Right renal cortex interstitium (tissue), 3 donors: ENCODE measurements at regions not wholly inside any gene's neighbourhood (a gene's known extent, or its start where the extent isn't known, plus 50 kb on each side); places are given as distances from the start of the nearest gene placed in this dataset.
"Not testable (repeated sequence)": the region's sequence is repeated elsewhere in the genome, so short reads cannot be mapped to it uniquely, and the experiment has no call there.

Experiments used
- DNase-seq, 3 donors: peaks; one replicate each; pipeline ENCODE4 v3.0.0-alpha.2; 2013; ENCODE audit warnings: low read depth in 3 of 3, low spot score in 2 of 3

DNA sequence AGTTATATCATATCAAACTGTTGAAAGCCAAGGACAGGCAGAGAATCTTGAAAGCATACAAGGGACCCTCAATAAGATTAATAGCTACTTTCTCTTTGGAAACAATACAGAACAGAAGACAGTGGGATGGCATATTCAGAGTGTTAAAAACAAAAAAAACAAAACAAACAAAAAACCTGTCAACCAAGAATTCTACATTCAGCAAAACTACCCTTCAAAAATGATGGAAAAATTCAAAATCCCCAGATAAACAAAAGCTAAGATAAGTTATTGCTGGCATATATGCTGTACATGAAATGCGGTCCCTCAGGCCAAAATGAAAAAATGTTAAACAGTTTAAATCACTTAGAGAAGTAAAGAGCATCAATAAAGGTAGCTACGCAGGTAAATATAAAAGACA, 425.1 kb downstream of the ACTL7B start:
- no peak for DNase-seq

DNA sequence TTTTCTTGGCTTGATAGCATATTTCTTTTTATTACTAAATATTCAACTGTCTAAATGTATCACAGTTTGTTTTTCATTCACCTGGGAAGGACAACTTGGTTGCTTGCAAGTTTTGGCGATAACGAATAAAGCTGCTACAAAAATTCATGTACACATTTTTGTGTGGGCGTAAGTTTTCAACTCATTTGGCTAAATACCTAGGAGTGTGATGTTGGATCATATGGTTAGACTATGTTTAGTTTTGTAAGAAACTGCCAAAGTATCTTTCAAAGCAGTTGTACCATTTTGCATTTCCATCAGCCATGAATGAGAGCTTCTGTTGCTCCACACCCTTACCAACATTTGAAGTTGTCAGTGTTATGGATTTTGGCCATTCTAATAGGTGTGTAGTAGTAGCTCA, 428.0 kb downstream of the ACTL7B start:
- no peak for DNase-seq

DNA sequence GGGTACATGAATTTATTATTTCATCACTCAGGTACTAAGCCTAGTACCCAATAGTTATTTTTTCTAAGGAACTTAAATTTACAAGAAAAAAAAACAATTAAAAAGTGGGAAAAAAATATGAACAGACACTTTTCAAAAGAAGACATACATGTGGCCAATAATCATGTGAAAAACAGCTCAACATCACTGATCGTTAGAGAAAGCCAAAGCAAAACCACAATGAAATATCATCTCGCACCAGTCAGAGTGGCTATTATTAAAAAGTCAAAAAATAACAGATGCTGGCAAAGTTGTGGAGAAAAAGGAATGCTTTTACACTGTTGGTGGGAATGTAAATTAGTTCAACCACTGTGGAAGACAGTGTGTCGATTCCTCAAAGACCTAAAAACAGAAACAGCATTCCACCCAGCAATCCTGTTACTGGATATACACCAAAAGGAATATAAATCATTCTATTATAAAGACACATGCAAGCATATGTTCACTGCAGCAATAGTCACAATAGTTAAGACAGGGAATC, 429.3 kb downstream of the ACTL7B start:
- not testable (repeated sequence) for DNase-seq

DNA sequence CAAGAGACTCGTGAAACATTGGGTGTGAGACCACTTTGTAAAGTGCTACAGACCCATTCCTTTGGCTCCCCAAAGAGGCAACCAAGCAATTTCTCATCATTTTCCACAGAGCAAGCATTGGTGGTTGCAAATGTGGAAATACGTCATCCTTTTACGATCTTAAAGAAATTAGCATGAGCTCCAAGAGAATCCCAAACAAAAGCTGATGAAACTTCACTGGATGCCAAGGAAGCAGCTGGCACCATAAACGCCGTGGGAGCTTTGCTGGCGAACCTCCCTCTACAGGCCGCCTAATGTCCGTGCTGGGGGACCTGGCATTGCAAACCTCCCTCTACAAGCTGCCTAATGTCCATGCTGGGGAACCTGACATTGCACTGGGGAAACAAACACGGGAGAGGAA, 432.4 kb downstream of the ACTL7B start:
- DNase-seq, result no peak

DNA sequence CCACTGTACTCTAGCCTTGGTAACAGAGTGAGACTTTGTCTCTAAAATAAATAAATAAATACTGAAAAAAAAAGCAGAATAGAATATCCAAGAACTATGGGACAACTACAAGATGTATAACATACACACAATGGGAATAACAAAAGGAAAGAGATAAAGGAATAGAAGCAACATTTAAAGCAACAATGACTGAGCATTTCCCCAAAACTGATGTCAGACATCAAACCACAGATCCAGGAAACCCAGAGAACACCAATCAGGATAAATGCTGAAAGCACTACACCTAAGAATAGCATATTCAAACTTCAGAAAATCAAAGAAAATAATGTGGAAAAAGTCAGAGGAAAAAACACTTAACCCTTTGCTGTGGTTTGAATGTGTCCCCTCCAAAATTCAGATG, 436.4 kb downstream of the ACTL7B start:
- DNase-seq, result no peak

DNA sequence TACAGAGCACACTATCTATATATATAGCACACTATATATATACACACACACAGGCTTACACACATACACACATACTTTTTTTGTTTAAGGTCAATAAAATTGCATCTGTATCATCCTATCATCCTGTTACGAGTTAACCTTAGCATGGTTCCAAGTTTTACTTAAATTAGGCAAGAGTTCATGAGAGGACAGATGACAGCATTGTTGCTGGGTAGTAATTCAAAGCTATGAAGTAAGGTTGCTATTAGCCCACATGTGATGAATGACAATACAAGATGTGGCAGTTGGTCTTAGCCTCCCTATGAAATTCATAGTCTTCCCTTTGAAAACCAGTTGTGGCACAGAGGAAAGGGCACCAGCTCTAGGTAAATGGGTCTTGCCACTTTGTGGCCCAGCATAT, 438.1 kb downstream of the ACTL7B start:
- DNase-seq, result no peak

DNA sequence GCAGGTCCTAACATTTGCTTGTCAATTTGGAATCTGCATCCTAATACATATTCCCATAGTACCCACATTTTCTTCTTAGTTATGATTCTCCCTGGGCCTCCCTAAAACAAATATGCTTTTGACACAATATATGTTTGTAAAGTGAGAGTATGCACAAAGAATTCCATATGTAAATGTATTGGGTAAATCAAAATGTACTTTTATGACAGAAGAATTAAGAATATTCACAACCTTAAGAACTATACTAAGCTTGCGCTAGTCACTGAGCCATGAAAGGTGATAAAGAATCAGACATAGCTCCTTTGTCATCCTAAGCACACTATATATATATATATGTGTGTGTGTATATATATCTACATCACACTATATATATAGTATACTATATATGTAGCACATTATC, 438.5 kb downstream of the ACTL7B start:
- DNase-seq, result no peak

DNA sequence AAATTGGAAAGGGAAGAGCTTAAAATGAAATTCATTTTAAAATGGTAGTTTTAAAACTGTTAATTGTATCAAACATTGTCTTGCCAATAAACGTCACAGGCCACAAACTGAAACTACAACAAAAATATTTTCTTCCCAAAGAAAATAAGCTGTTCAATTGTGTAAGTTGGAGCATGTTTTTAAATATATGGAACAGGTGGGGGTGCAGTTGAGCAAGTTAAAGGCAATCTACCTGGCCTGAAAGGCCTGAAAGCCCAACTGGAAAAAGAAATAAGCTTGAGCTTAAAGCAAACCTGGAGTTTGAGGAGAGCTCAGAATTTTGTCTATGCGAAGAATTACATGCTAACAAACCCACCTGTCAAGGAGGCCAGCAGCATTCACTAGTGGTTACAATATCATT, 439.5 kb downstream of the ACTL7B start:
- no peak for DNase-seq

DNA sequence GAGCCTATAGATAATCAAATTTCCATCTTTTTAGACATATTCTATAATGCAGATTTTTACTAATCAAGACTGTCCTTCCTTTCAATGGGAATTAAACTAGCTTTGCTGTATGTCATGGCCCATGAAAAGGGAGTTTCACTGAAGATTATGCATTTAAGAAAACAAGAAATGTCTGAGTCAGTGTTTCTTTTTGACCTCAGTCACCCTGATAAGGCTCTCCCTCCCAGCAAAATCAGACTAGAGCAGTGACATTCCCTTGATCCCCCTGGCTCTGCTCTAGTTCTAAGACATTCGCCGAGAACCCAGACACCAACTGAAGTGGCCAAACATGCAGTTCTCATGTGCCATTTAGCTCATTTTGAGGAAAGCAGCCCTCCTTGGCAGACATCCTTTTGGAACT, 442.0 kb downstream of the ACTL7B start:
- no peak for DNase-seq

DNA sequence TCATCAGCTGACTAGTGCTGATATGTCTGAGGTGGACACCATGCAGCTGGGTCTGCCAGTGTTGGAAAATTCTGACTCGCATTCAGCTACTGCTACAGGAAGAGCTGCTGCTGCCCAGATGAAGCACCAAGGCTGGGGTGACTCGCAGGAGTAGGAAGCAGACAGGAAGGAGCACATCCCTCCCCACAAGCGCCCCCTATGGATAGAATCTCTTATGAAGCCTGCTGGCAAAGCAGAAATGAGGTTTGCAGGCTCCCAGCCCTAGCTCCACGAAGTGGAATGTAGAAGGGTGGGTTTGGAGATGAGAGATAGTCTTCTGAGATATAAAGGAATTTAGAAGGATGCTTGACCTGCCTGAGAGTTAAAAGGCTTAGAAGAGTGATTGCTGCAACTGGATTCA, 443.0 kb downstream of the ACTL7B start:
- DNase-seq, result no peak

DNA sequence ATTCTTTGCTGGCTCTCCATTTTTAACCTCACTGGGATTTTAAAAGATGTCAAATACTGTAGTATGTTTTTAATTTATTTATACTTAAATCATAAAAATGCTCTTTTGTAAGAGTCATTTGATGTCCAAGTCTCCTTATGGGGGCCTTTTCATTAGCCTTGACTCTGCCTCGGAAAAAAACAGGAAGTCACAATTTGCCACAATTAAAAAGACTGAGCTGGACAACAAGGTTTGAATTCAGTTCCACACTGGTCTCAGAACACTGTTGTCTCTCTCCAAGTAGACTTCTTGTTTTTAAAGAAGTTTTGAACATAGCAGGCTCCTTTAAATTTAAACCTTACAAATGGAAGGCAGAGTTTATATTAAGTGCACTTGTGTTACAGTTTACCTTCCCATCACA, 444.2 kb downstream of the ACTL7B start:
- DNase-seq, result no peak

DNA sequence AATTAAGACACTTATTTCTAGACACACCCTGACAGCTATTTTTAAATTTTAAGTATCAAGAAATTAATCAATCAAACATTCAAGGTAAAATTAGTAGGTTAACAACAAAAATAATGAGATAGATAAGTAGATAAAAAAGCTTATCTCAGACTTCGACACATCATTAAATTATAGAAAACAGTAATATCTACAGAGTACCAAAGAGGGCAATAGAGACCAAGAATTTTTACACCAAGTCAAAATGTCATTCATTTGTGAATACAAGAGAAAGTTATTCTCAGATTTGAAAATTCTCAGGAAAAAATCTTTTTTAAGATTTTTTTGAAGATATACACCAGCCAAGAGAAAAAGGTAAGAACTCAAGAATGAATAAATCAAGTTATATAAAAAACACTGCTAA, 445.6 kb downstream of the ACTL7B start:
- no peak for DNase-seq

DNA sequence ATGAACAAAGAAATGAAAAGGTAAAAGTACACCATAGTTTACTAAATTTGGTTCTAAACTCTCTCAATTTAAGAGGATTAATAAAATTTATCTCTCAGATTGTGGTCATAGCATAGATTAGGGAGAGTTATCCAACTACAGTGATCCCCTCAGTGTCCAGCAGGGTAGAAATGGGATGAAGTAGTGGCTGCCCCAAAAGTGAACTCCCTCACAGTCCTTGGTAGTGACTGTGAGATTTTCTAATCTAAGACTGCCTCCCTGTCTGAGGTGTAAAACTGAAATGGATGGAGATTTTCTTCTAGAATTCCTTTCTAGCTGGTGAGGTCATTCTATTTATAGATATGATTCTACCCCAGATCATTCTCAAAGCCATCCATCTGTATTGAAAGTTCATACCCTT, 455.5 kb downstream of the ACTL7B start:
- no peak for DNase-seq

DNA sequence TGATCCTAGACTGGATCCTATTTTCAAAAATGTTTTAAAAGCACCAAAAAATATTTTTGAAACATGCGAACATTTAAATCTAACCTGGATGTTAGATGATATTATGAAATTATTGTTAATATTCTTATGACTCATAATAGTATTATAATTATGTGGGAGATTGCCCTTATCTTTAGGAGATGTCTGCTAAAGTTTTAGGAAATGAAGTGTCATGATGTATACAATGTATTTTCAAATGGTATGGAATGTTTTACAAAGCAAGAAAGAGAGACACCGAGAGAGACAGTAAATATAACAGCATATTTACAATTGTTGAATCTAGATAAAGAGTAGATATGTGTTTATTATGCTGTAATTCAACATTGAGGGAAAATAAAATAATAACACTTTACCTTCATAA, 455.9 kb downstream of the ACTL7B start:
- DNase-seq, result no peak

DNA sequence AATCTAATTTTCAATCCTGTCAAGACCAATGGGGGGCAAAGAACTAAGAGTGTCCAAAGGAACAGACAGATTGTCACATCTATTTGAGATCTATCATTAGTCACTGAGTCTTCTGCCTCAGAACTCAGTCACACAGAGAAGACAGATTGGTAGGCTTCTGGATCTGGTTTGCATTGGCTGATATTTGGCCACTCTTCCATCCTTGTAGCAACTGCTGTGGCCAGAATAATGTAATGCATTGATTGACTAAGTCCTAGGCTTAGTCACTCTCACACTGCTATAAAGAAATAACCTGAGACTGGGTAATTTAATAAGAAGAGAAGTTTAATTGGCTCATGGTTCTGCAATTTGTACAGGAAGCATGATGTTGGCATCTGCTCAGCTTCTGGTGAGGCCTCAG, 458.5 kb downstream of the ACTL7B start:
- no peak for DNase-seq

DNA sequence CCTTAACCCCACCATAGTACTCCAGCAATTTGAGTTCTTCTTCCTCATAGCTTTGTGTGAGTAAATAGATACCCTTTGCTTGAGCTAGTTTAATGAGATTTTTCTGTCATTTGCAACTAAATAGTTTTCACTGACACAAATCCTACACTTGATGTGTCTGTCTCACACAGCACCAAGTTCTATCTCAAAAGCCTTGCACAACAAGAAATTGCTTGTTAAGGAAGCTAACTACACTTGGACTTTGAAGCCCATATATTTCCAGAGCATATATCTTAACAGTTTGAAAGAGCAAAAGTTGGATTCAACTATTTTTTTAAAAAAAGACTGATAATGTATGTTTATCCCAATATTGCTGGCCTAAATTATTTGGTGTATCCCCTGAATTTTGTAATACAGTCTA, 459.2 kb downstream of the ACTL7B start:
- DNase-seq, result no peak

DNA sequence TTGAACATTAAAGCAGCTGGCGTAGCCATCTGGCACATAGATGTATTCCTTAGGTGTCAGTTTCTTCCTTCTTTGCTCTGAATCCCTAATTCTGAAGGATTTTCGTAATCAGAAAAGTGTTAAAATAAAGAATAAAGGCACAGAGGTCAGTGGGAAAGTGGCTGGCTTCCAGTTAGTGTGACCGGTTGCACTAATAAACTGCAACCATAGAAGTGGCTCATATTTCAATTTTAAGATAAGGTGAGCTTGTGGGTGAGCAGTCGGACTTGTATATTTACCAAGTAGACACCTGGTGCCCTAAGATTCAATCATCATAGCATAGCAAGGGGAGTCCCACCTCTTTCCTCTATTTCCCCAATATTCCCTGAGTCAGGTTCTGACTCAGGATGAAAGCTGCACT, 459.6 kb downstream of the ACTL7B start:
- DNase-seq, result no peak

DNA sequence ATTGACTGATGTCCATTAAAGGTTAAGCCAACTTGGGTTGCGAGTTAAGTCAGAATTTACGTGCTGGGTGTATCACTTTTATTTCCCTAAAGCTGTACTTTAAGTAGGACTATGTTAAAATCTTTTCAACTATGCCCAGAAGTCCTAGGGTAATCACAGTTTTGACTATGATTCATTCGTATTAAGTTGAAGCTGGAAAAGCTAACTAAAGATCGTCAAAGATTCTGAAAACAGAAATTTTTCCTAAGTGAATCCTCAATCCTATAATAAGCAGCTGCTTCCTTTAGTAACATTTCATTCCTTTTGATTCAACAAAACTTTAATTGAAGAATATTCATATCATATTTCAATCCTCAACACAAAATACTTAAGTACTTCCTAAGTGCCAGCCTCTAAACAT, 460.4 kb downstream of the ACTL7B start:
- DNase-seq, result no peak

DNA sequence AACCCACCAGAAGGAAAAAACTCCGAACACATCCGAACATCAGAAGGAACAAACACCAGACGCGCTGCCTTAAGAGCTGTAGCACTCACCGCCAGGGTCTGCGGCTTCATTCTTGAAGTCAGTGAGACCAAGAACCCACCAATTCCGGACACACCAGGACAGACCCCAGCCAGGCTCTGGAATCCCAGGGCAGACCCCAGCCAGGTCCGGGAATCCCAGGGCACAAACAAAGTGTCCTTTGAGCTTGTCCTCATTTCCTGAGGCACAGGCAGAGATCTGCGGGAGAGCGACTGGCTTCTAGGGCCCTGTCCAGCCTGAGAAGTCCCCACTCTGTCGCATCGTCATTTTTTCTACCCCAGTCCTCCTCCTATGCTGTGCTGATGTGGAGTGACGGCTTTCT, 461.1 kb downstream of the ACTL7B start:
- no peak for DNase-seq

DNA sequence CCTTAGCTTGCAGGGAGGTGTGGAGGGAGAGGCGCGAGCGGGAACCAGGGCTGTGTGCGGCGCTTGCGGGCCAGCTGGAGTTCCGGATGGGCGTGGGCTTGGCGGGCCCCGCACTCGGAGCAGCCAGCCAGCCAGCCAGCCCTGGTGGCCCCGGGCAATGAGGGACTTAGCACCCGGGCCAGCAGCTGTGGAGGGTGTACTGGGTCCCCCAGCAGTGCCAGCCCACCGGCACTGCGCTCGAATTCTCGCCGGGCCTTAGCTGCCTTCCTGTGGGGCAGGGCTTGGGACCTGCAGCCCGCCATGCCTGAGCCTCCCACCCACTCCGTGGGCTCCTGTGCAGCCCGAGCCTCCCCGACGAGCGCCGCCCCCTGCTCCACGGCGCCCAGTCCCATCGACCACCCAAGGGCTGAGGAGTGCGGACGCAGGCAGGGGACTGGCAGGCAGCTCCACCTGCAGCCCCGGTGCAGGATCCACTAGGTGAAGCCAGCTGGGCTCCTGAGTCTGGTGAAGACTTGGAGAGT, 462.2 kb downstream of the ACTL7B start:
- not testable (repeated sequence) for DNase-seq

DNA sequence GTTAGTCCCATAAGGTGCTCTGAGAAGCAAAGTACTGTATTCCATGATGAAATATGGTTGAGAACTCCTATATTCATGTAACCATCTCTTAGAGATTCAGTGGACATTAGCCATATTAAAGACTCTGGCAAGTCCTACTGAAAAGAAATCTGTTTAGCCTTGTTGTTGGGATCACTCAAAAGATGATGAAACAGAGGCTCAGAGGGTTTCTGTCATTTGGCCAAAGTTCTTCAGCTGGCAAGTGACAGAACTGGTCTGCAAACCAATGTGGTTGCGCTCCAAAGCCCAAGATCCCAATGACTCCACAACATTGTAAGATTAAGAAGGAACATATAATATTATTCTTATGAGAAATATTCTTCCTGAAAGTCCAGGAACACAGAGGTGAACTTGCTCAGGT, 462.9 kb downstream of the ACTL7B start:
- no peak for DNase-seq

DNA sequence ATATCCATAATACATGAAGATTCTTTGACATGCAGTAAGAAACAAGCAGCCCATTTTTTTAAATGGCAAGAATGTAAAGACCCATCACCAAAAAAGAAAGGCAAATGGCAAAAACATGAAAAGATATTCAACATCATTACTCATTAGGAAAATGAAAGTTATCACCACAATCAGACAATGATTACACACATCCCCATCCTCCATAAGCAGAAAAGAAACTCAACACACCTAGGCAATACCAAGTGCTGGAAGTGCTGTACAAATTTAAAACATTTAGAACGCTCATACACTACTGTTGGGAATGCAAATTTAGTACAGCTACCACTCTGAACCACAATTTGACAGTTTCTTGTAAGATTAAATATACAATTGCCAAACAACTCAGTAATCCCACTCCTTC, 466.7 kb downstream of the ACTL7B start:
- DNase-seq, result no peak

DNA sequence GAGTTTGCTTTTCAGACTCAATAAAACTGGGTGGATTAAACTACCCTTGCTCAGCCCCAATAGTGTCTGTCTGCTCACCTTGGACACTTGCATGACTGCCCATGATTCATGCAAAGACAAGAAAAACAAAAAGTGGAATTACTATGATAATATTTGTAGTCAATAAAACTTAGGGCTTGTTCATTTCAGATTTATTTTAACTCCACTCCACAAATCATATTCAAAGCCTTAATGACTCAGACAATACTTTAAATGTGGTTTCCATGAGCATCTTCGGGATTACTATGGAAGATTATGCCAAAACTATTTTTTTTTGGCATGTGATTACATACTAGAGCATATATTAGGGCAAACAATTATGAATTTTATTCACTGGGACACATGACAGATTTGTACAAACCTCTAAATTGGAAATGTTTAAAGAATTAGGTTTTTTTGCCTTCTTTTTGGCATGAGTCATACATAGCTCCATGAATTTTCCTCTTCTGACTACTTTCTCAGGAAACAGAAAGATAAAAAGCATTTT, 468.9 kb downstream of the ACTL7B start:
- no peak for DNase-seq
